ENCODE measurements at regions not wholly inside any gene's neighbourhood (a gene's known extent, or its start where the extent isn't known, plus 50 kb on each side); places are given as distances from the start of the nearest gene placed in this dataset.
"Not testable (repeated sequence)": the region's sequence is repeated elsewhere in the genome, so short reads cannot be mapped to it uniquely, and the experiment has no call there.

DNA sequence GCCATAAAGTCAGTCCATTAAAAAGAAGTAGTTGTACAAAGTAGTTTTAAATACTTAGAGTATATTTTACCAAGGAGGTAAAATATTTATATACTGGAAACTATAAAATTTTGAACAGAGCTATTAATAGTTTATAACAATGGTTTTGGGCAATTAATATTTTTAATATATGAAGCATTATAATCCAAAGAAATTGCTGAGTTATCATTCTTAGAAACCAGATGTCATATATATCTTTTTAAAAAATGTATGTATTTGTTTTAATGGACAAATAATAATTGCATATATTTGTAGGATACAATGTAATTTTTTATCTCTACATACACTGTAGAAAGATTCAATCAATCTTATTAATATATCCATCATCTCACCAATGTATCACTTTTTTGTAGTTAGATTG, 207.8 kb downstream of the CXXC4 start:
- intact Hi-C loops (cut with DNase I), result no loop called here
- Histone ChIP-seq H3K9me3 (no peaks in the 10 kb centered on the region), H3K4me3 (replicated peaks in 1 of 3) (no peak overlapping the region), H3K4me1 (no peaks in the 10 kb centered on the region), H3K27ac (no peak overlapping the region), H3K27me3 (no peaks in the 10 kb centered on the region), H3K36me3 (no peaks in the 10 kb centered on the region)
- no peak for DNase-seq
- no peak for TF ChIP-seq POLR2A (IDR thresholded peaks at IDR 0.05)
- no peak for TF ChIP-seq CTCF (IDR thresholded peaks at IDR 0.05)

GRCh38 chr4:104283303-104283702, 211.4 kb downstream of the CXXC4 start:
- no peak overlapping the region for H3K4me3 ChIP-seq (replicated peaks in 1 of 3)
- no peak overlapping the region for H3K27ac ChIP-seq
- no peaks in the 10 kb centered on the region for H3K27me3 ChIP-seq
- intact Hi-C loops (cut with DNase I), result no loop called here
- no peaks in the 10 kb centered on the region for H3K9me3 ChIP-seq
- no peak for DNase-seq
- TF ChIP-seq CTCF (IDR thresholded peaks at IDR 0.05) (no peak), POLR2A (IDR thresholded peaks at IDR 0.05) (no peak)
- no peaks in the 10 kb centered on the region for H3K4me1 ChIP-seq
- H3K36me3 ChIP-seq, result no peaks in the 10 kb centered on the region

- WGBS, 2 donors, result 79 to 81% methylated on average over 5 of the region's 5 CpGs
Observed at GRCh38 chr4:104279744-104280143, 214.9 kb downstream of the CXXC4 start.

DNA sequence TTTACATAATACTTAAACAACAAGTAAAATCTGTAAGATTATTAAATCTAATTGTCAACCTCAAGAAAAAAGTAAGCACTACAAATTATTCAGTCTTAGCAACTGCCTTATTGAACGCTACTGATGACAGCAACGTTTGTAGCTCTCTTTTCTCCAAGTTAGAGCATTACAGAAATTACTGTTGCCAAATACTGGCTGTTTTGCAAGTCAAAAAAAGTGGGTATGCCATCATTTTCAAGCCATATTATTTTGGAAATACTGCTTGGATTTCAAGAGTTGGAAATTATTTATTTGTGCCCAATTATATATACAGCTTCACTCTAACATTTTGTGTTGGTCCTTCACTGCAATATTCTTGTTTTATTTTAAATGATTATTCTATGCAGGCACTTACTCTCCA, 221.7 kb downstream of the CXXC4 start:
- Histone ChIP-seq H3K4me1 (no peaks in the 10 kb centered on the region), H3K4me3 (replicated peaks in 1 of 3) (no peak overlapping the region), H3K9me3 (no peaks in the 10 kb centered on the region), H3K36me3 (no peaks in the 10 kb centered on the region), H3K27ac (no peak overlapping the region), H3K27me3 (no peaks in the 10 kb centered on the region)
- intact Hi-C loops (cut with DNase I), result no loop called here
- TF ChIP-seq POLR2A (IDR thresholded peaks at IDR 0.05) (no peak), CTCF (IDR thresholded peaks at IDR 0.05) (no peak)
- no peak for DNase-seq
- WGBS, 2 donors, result 57 to 61% methylated on average over 2 of the region's 2 CpGs

More at GRCh38 chr4:104279744-104280143, 214.9 kb downstream of the CXXC4 start:
- TF ChIP-seq POLR2A (IDR thresholded peaks at IDR 0.05), result no peak
- no peak for TF ChIP-seq CTCF (IDR thresholded peaks at IDR 0.05)
- Histone ChIP-seq H3K9me3 (no peaks in the 10 kb centered on the region), H3K27ac (no peak overlapping the region), H3K4me1 (no peaks in the 10 kb centered on the region), H3K36me3 (no peaks in the 10 kb centered on the region), H3K27me3 (no peaks in the 10 kb centered on the region), H3K4me3 (replicated peaks in 1 of 3) (no peak overlapping the region)
- intact Hi-C loops (cut with DNase I), result no loop called here
- DNase-seq, result no peak

DNA sequence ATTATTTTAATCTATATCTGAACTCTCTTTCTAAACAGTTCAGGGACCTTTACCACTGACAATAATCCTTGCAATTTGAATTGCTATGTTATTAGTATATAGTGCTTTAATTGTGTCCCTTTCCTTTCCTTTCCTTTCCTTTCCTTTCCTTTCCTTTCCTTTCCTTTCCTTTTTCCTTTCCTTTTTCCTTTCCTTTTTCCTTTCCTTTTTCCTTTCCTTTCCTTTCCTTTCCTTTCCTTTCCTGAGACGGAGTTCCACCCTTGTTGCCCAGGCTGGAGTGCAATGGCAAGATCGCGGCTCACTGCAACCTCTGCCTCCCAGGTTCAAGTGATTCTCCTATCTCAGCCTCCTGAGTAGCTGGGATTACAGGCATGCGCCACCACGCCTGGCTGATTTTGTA, 225.1 kb downstream of the CXXC4 start:
- H3K4me3 ChIP-seq (replicated peaks in 1 of 3); H3K9me3 ChIP-seq; H3K36me3 ChIP-seq; DNase-seq; H3K4me1 ChIP-seq; intact Hi-C loops (cut with DNase I); H3K27me3 ChIP-seq; H3K27ac ChIP-seq: not testable (repeated sequence)
- 90 to 94% methylated on average over 5 of the region's 5 CpGs for WGBS, 2 donors

DNA sequence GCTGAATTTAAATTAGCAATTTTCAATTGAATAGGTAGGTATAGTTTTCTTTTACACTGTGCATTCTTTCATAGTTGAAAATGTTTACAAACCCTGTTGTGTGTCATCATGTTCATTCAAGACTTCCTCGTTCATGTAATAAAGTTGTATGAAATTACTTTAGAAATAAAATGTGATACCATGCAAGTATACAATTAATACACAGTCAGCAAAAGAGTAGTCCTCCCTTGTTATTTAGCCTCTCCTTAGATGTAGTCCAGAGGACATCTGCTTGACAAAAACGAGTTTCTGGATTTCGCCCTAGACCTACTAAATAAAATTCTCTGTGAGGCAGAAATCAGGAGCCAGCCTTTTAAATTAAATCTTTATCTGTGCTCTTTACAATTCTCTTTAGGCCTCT, 231.6 kb downstream of the CXXC4 start:
- no peak for DNase-seq
- H3K27ac ChIP-seq, result no peak overlapping the region
- no peaks in the 10 kb centered on the region for H3K27me3 ChIP-seq
- TF ChIP-seq POLR2A (IDR thresholded peaks at IDR 0.05) (no peak), CTCF (IDR thresholded peaks at IDR 0.05) (no peak)
- H3K4me3 ChIP-seq (replicated peaks in 1 of 3), result no peak overlapping the region
- 82 to 83% methylated on average over 3 of the region's 3 CpGs for WGBS, 2 donors
- H3K9me3 ChIP-seq, result no peaks in the 10 kb centered on the region
- H3K4me1 ChIP-seq, result no peaks in the 10 kb centered on the region
- intact Hi-C loops (cut with DNase I), result no loop called here
- no peaks in the 10 kb centered on the region for H3K36me3 ChIP-seq
